ENCODE measurements at regions not wholly inside any gene's neighbourhood (a gene's known extent, or its start where the extent isn't known, plus 50 kb on each side); places are given as distances from the start of the nearest gene placed in this dataset.
"Not testable (repeated sequence)": the region's sequence is repeated elsewhere in the genome, so short reads cannot be mapped to it uniquely, and the experiment has no call there.

- DNase-seq: not testable (repeated sequence)
Measured at GRCh38 chr7:49614974-49615373, 158.5 kb upstream of the VWC2 start.

GRCh38 chr7:49618028-49618427 lies 155.4 kb upstream of the VWC2 start:
- no peak for DNase-seq

GRCh38 chr7:49623943-49624342 lies 149.5 kb upstream of the VWC2 start:
- DNase-seq: no peak

GRCh38 chr7:49624611-49625010 lies 148.8 kb upstream of the VWC2 start:
- no peak for DNase-seq

GRCh38 chr7:49630513-49630912 lies 142.9 kb upstream of the VWC2 start:
- no peak for DNase-seq

GRCh38 chr7:49631071-49631815 lies 142.2 kb upstream of the VWC2 start:
- no peak for DNase-seq

- DNase-seq: no peak
Measured at GRCh38 chr7:49631960-49632359, 141.5 kb upstream of the VWC2 start.

GRCh38 chr7:49635800-49636199 lies 137.6 kb upstream of the VWC2 start:
- no peak for DNase-seq

GRCh38 chr7:49636400-49636799 lies 137.0 kb upstream of the VWC2 start:
- no peak for DNase-seq

- DNase-seq: no peak
Measured at GRCh38 chr7:49638166-49638565, 135.3 kb upstream of the VWC2 start.

- no peak for DNase-seq
Measured at GRCh38 chr7:49639068-49639593, 134.3 kb upstream of the VWC2 start.

- no peak for DNase-seq
Measured at GRCh38 chr7:49639808-49640207, 133.6 kb upstream of the VWC2 start.

GRCh38 chr7:49643321-49643720 lies 130.1 kb upstream of the VWC2 start:
- DNase-seq: no peak

GRCh38 chr7:49643736-49644135 lies 129.7 kb upstream of the VWC2 start:
- no peak for DNase-seq

GRCh38 chr7:49644396-49645166 lies 128.9 kb upstream of the VWC2 start:
- no peak for DNase-seq

- no peak for DNase-seq
Measured at GRCh38 chr7:49645296-49645695, 128.1 kb upstream of the VWC2 start.

GRCh38 chr7:49660170-49660783 lies 113.2 kb upstream of the VWC2 start:
- DNase-seq: no peak

GRCh38 chr7:49660976-49661375 lies 112.5 kb upstream of the VWC2 start:
- DNase-seq: no peak

- DNase-seq: not testable (repeated sequence)
Measured at GRCh38 chr7:49665963-49666362, 107.5 kb upstream of the VWC2 start.

GRCh38 chr7:49666764-49667163 lies 106.7 kb upstream of the VWC2 start:
- no peak for DNase-seq

GRCh38 chr7:49669285-49669684 lies 104.2 kb upstream of the VWC2 start:
- no peak for DNase-seq

GRCh38 chr7:49669692-49670260 lies 103.7 kb upstream of the VWC2 start:
- no peak for DNase-seq

- DNase-seq: no peak
Measured at GRCh38 chr7:49670991-49671390, 102.4 kb upstream of the VWC2 start.
